ENCODE measurements at regions not wholly inside any gene's neighbourhood (a gene's known extent, or its start where the extent isn't known, plus 50 kb on each side); places are given as distances from the start of the nearest gene placed in this dataset.

DNA sequence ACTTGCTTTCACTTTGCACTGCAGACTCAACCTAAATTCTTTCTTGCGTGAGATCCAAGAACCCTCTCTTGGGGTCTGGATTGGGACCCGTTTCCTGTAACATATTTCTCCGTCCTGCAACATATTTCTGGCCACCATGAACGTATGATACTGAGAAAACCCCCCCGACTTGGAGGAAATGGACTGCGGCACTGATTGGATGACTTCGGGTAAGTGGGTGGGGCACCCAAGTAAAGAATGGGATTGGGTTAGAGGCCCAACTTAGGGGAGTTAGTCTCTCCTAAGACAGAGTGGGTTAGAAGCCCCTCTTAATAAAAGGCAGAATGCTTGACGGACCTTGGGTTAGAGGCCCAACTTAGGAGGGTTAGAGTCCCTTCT is 690.4 kb downstream of the UQCRFS1 start:
- H3K27me3 ChIP-seq = no peaks in the 10 kb centered on the region
- ATAC-seq = no peak
- H3K36me3 ChIP-seq = no peaks in the 10 kb centered on the region
- no peak for DNase-seq
- no peak overlapping the region for H3K4me3 ChIP-seq
- no peak for TF ChIP-seq CTCF (IDR thresholded peaks at IDR 0.05)
- H3K4me1 ChIP-seq = no peaks in the 10 kb centered on the region
- no peaks in the 10 kb centered on the region for H3K9me3 ChIP-seq
- H3K27ac ChIP-seq = no peak overlapping the region
- intact Hi-C loops (cut with DNase I) = no loop called here

DNA sequence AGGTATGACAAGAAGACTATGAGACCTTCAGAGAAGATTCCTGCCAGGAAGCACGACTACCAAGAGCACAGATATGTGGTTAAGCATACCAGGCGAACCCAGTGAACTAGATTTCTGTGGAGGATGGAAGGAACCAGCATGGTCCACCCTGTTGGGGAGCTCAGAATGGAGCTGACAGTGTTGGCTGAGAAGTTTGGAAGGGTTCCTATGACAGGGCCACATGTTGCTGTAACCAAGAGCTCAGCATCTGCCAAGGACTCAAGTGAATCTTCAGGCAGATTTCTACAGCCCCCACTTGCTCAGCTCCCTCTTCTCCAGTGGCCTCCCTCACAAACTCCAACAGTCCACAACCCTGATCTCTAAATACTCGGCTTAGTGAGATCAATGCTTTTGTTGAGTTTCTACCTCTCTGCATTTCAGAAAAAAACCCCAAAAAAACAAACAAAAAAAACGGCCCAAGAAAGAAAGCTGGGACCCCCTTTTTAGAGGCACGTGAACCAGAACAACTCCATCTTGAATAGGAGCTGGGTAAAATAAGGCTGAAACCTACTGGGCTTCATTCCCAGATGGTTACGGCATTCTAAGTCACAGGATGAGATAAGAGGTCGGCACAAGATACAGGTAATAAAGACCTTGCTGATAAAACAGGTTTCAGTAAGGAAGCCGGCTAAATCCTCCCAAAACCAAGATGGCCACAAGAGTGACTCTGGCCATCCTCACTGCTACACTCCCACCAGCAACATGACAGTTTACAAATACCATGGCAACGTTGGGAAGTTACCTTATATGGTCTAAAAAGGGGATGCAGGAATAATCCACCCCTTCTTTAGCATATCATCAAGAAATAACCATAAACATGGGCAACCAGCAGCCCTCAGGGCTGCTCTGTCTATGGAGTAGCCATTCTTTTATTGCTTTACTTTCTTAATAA is 691.1 kb downstream of the UQCRFS1 start:
- Histone ChIP-seq H3K9me3 (no peaks in the 10 kb centered on the region), H3K4me3 (no peak overlapping the region), H3K4me1 (no peaks in the 10 kb centered on the region), H3K27ac (no peak overlapping the region), H3K27me3 (no peaks in the 10 kb centered on the region), H3K36me3 (no peaks in the 10 kb centered on the region)
- ATAC-seq (no peak), DNase-seq (no peak)
- TF ChIP-seq CTCF (IDR thresholded peaks at IDR 0.05) = no peak
- intact Hi-C loops (cut with DNase I) = no loop called here

DNA sequence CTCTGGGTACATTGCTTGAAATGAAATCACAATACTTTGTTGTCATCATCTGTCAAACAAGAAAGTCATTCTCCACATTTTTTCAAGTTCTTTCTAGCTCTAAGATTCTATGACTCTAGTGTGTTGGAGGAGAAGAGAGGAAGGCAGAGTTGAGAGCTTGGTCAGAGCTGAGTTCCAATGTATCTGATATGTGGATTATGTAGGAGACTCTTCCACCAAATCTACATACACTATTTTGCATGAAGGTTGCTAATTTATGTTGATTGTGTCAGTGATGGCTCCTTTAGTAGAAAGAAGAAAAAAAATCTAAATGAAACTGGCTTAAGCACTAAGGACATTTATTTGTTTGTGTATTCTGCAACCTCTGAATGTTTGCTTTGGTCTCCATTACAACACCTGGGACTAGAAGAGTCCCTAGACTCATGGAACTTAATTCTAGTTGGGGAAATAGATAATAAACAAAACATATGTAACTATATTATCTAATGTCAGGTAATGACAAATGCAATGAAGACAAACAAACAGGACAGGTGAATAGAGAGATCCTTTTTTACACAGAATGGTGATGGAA is 691.9 kb downstream of the UQCRFS1 start:
- ATAC-seq = no peak
- intact Hi-C loops (cut with DNase I) = no loop called here

GRCh38 chr19:28519952-28520861 is 692.7 kb downstream of the UQCRFS1 start:
- no peak overlapping the region for H3K27ac ChIP-seq
- ATAC-seq = no peak
- intact Hi-C loops (cut with DNase I) = no loop called here
- no peak for TF ChIP-seq CTCF (IDR thresholded peaks at IDR 0.05)
- H3K9me3 ChIP-seq = no peaks in the 10 kb centered on the region
- no peaks in the 10 kb centered on the region for H3K4me1 ChIP-seq
- H3K4me3 ChIP-seq = no peak overlapping the region
- H3K27me3 ChIP-seq = no peaks in the 10 kb centered on the region
- peak in 1 of 4 donors; percentile 28 for DNase-seq
- H3K36me3 ChIP-seq = no peaks in the 10 kb centered on the region

More for the DNA sequence above, 691.9 kb downstream of the UQCRFS1 start:
- Histone ChIP-seq H3K27ac (no peak overlapping the region), H3K9me3 (no peaks in the 10 kb centered on the region), H3K4me1 (no peaks in the 10 kb centered on the region), H3K4me3 (no peak overlapping the region), H3K36me3 (no peaks in the 10 kb centered on the region), H3K27me3 (no peaks in the 10 kb centered on the region)
- TF ChIP-seq CTCF (IDR thresholded peaks at IDR 0.05) = no peak
- DNase-seq = no peak

All from left lung (tissue), 4 donors.